ENCODE measurements at regions not wholly inside any gene's neighbourhood (a gene's known extent, or its start where the extent isn't known, plus 50 kb on each side); places are given as distances from the start of the nearest gene placed in this dataset.

GRCh38 chr15:70280781-70281180 is 183.1 kb upstream of the TLE3 start:
- H3K9me3 Mint-ChIP-seq = no peaks in the 10 kb centered on the region
- no peaks in the 10 kb centered on the region for H3K36me3 Mint-ChIP-seq
- peaks cover 20% of the 10 kb centered on the region for H3K4me1 Mint-ChIP-seq
- no peak overlapping the region for H3K27ac Mint-ChIP-seq
- DNase-seq (ENCODE audit: low spot score in 2 of 2, unreplicated experiment in 2 of 2) = no peak
- no peak overlapping the region for H3K4me3 Mint-ChIP-seq
- H3K27me3 Mint-ChIP-seq (ENCODE audit: low read depth) = no peaks in the 10 kb centered on the region
- TF ChIP-seq CTCF (IDR thresholded peaks at IDR 0.05; ENCODE audit: unreplicated experiment) = no peak

- no peaks in the 10 kb centered on the region for H3K36me3 Mint-ChIP-seq
- no peak for TF ChIP-seq CTCF (IDR thresholded peaks at IDR 0.05; ENCODE audit: unreplicated experiment)
- no peaks in the 10 kb centered on the region for H3K27me3 Mint-ChIP-seq (ENCODE audit: low read depth)
- H3K4me1 Mint-ChIP-seq = peaks cover 11% of the 10 kb centered on the region
- DNase-seq (ENCODE audit: low spot score in 2 of 2, unreplicated experiment in 2 of 2) = no peak
- H3K27ac Mint-ChIP-seq = no peak overlapping the region
- no peak overlapping the region for H3K4me3 Mint-ChIP-seq
- no peaks in the 10 kb centered on the region for H3K9me3 Mint-ChIP-seq
Observed at GRCh38 chr15:70279096-70279495, 181.4 kb upstream of the TLE3 start.

- peaks cover 11% of the 10 kb centered on the region for H3K4me1 Mint-ChIP-seq
- H3K9me3 Mint-ChIP-seq = no peaks in the 10 kb centered on the region
- no peaks in the 10 kb centered on the region for H3K36me3 Mint-ChIP-seq
- H3K4me3 Mint-ChIP-seq = no peak overlapping the region
- no peak for TF ChIP-seq CTCF (IDR thresholded peaks at IDR 0.05; ENCODE audit: unreplicated experiment)
- DNase-seq (ENCODE audit: low spot score in 2 of 2, unreplicated experiment in 2 of 2) = no peak
- H3K27ac Mint-ChIP-seq = no peak overlapping the region
- H3K27me3 Mint-ChIP-seq (ENCODE audit: low read depth) = no peaks in the 10 kb centered on the region
Observed at GRCh38 chr15:70278644-70279043, 180.9 kb upstream of the TLE3 start.

GRCh38 chr15:70277556-70277955 is 179.8 kb upstream of the TLE3 start:
- no peaks in the 10 kb centered on the region for H3K36me3 Mint-ChIP-seq
- H3K9me3 Mint-ChIP-seq = no peaks in the 10 kb centered on the region
- TF ChIP-seq CTCF (IDR thresholded peaks at IDR 0.05; ENCODE audit: unreplicated experiment) = no peak
- no peak overlapping the region for H3K27ac Mint-ChIP-seq
- no peak for DNase-seq (ENCODE audit: low spot score in 2 of 2, unreplicated experiment in 2 of 2)
- no peaks in the 10 kb centered on the region for H3K27me3 Mint-ChIP-seq (ENCODE audit: low read depth)
- H3K4me3 Mint-ChIP-seq = no peak overlapping the region
- H3K4me1 Mint-ChIP-seq = peaks cover 16% of the 10 kb centered on the region

GRCh38 chr15:70276401-70276800 is 178.7 kb upstream of the TLE3 start:
- DNase-seq (ENCODE audit: low spot score in 2 of 2, unreplicated experiment in 2 of 2) = no peak
- no peaks in the 10 kb centered on the region for H3K36me3 Mint-ChIP-seq
- no peak for TF ChIP-seq CTCF (IDR thresholded peaks at IDR 0.05; ENCODE audit: unreplicated experiment)

GRCh38 chr15:70275461-70276138 is 177.9 kb upstream of the TLE3 start:
- no peaks in the 10 kb centered on the region for H3K36me3 Mint-ChIP-seq
- H3K4me3 Mint-ChIP-seq = no peak overlapping the region
- no peak overlapping the region for H3K27ac Mint-ChIP-seq
- no peak for TF ChIP-seq CTCF (IDR thresholded peaks at IDR 0.05; ENCODE audit: unreplicated experiment)
- no peaks in the 10 kb centered on the region for H3K9me3 Mint-ChIP-seq
- peaks cover 26% of the 10 kb centered on the region for H3K4me1 Mint-ChIP-seq
- H3K27me3 Mint-ChIP-seq (ENCODE audit: low read depth) = no peaks in the 10 kb centered on the region
- DNase-seq (ENCODE audit: low spot score in 2 of 2, unreplicated experiment in 2 of 2) = no peak

More at GRCh38 chr15:70276401-70276800, 178.7 kb upstream of the TLE3 start:
- H3K27me3 Mint-ChIP-seq (ENCODE audit: low read depth) = no peaks in the 10 kb centered on the region
- no peaks in the 10 kb centered on the region for H3K9me3 Mint-ChIP-seq
- no peak overlapping the region for H3K4me3 Mint-ChIP-seq
- H3K4me1 Mint-ChIP-seq = peaks cover 26% of the 10 kb centered on the region
- no peak overlapping the region for H3K27ac Mint-ChIP-seq
